Lung (tissue), 11 donors: ENCODE measurements at regions not wholly inside any gene's neighbourhood (a gene's known extent, or its start where the extent isn't known, plus 50 kb on each side); places are given as distances from the start of the nearest gene placed in this dataset.

Source experiments
- ATAC-seq: fragments of 200-7000 bp; cut with Tn5 transposase; one replicate; pipeline ENCODE4 v1.9.1; 2020; ENCODE audit warnings: moderate number of reproducible peaks; ENCODE audit not compliant: insufficient read depth, low FRiP score
- DNase-seq, 3 donors: peaks; one replicate each; pipeline ENCODE4 v3.0.0-alpha.2; 2013 to 2017
- H3K27ac ChIP-seq, 2 donors: one replicate each; pipeline ENCODE4 v1.5.1; 2013; ENCODE audit warnings: mild to moderate bottlenecking in 2 of 2, moderate library complexity in 2 of 2, control low read depth in 1 of 2, inconsistent platforms in 1 of 2, low read depth in 1 of 2, low read length in 1 of 2
- H3K27me3 ChIP-seq, 3 donors: one replicate each; pipeline ENCODE4 v1.5.1; 2013; ENCODE audit warnings: low read length in 2 of 3; ENCODE audit not compliant: control insufficient read depth in 3 of 3, insufficient read depth in 3 of 3
- H3K36me3 ChIP-seq, 4 donors: one replicate each; pipeline ENCODE4 v1.5.1; 2013; ENCODE audit warnings: low read length in 4 of 4, mild to moderate bottlenecking in 1 of 4, moderate library complexity in 1 of 4; ENCODE audit not compliant: control insufficient read depth in 4 of 4, insufficient read depth in 4 of 4
- H3K4me1 ChIP-seq, 5 donors: one replicate each; pipeline ENCODE4 v1.5.1; 2013; ENCODE audit warnings: low read length in 5 of 5, mild to moderate bottlenecking in 2 of 5, moderate library complexity in 1 of 5; ENCODE audit not compliant: control insufficient read depth in 5 of 5, insufficient read depth in 5 of 5
- H3K4me3 ChIP-seq: one replicate; pipeline ENCODE4 v1.5.1; 2013; ENCODE audit warnings: mild to moderate bottlenecking, control low read depth, moderate library complexity
- H3K9ac ChIP-seq, 2 donors: one replicate each; pipeline ENCODE4 v1.5.1; 2013; ENCODE audit warnings: low read length in 2 of 2, control low read depth in 1 of 2; ENCODE audit not compliant: insufficient read depth in 1 of 2
- H3K9me3 ChIP-seq, 4 donors: one replicate each; pipeline ENCODE4 v1.5.1; 2013; ENCODE audit warnings: low read length in 3 of 4, mild to moderate bottlenecking in 1 of 4, moderate library complexity in 1 of 4; ENCODE audit not compliant: control insufficient read depth in 4 of 4, insufficient read depth in 3 of 4
- WGBS, 2 donors: extraction: QIAGEN DNeasy Blood & Tissue Kit; methylation state at CpG; one replicate each; pipeline ENCODE4 v1.1.7; 2013; 5-methylcytosine and 5-hydroxymethylcytosine counted together
- TF ChIP-seq, protein P1 (sequence below): IDR thresholded peaks from 2 replicates; pipeline ENCODE4 v1.5.1; 2012; ENCODE audit warnings: mild to moderate bottlenecking; ENCODE audit errors: control extremely low read depth, extremely low read depth
- donor health status: control.
- donor health status: control.
- donor health status: Bipolar disorder and iron deficiency.
- donor health status: healthy.
- donor health status: DM: yes; HTN: yes; CAD: no.

DNA sequence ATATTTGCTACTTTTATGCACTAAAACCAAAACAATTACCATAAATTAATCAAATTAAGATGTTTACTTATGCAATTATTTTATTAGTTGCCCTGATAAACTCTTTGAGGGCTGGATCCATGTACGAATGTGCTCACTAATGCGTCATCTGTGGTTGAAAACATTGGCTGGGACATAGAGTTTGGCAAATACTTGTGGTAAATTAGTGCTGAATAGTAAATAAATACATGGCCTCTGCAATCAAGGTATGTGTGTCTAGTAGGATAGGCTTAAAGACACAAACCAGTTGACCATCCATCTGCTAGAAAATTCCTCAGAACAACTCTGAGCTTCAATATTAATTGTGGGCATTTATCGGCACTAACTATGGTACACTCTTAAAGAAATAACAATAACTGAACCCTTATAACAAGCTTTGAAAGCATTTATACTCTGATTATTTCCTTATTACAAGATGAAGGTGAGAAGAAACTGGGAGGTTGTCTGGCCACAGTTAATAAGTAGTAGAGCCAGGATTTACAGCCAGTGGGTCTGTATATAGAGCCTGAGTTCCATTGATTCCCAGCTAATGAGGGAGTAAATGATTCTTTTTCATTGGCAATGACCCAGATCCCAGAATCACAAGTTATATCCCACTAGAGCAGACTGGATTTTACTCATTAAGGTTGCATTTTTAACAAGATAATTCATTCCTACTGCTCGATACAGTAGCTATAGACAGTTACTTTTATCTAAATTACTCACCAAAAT is 169.5 kb upstream of the CNTN6 start:
- H3K27me3 ChIP-seq, result no peaks in the 10 kb centered on the region
- 91 to 96% methylated on average over 4 of the region's 4 CpGs for WGBS, 2 donors
- TF ChIP-seq, protein P1, sequence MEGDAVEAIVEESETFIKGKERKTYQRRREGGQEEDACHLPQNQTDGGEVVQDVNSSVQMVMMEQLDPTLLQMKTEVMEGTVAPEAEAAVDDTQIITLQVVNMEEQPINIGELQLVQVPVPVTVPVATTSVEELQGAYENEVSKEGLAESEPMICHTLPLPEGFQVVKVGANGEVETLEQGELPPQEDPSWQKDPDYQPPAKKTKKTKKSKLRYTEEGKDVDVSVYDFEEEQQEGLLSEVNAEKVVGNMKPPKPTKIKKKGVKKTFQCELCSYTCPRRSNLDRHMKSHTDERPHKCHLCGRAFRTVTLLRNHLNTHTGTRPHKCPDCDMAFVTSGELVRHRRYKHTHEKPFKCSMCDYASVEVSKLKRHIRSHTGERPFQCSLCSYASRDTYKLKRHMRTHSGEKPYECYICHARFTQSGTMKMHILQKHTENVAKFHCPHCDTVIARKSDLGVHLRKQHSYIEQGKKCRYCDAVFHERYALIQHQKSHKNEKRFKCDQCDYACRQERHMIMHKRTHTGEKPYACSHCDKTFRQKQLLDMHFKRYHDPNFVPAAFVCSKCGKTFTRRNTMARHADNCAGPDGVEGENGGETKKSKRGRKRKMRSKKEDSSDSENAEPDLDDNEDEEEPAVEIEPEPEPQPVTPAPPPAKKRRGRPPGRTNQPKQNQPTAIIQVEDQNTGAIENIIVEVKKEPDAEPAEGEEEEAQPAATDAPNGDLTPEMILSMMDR, result no peak
- no peak overlapping the region for H3K27ac ChIP-seq
- DNase-seq (no peak), ATAC-seq (no peak)
- no peak overlapping the region for H3K9ac ChIP-seq
- no peaks in the 10 kb centered on the region for H3K36me3 ChIP-seq
- no peaks in the 10 kb centered on the region for H3K9me3 ChIP-seq
- no peak overlapping the region for H3K4me3 ChIP-seq
- no peaks in the 10 kb centered on the region for H3K4me1 ChIP-seq

DNA sequence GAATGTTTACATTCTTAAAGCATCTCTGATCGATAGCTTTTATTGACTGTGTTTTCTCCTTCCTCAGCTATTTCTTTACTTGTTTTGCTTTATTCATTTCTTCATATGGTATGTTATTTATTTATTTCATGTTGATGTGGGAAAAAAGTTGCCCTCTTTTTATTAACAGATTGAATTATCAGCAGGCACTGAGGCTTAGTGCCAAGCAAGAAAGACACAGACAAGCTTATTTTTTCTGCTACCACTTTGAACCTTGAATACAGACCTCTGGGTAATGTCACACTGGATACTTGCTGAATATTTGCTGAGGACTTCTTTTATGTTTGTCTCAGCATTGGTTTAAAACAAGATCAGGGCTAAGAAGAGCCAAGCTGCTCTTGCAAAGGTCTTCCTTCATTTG is 162.0 kb upstream of the CNTN6 start:
- no peak for DNase-seq
- H3K4me3 ChIP-seq, result no peak overlapping the region
- H3K9me3 ChIP-seq, result no peaks in the 10 kb centered on the region
- no peak overlapping the region for H3K27ac ChIP-seq
- no peak for ATAC-seq
- 72 to 86% methylated on average over 1 of the region's 1 CpG for WGBS, 2 donors
- H3K9ac ChIP-seq, result no peak overlapping the region
- no peaks in the 10 kb centered on the region for H3K27me3 ChIP-seq
- TF ChIP-seq, protein P1, result no peak
- peaks cover 0 to 3% (median 0%) of the 10 kb centered on the region in 5 donors for H3K4me1 ChIP-seq
- no peaks in the 10 kb centered on the region for H3K36me3 ChIP-seq

DNA sequence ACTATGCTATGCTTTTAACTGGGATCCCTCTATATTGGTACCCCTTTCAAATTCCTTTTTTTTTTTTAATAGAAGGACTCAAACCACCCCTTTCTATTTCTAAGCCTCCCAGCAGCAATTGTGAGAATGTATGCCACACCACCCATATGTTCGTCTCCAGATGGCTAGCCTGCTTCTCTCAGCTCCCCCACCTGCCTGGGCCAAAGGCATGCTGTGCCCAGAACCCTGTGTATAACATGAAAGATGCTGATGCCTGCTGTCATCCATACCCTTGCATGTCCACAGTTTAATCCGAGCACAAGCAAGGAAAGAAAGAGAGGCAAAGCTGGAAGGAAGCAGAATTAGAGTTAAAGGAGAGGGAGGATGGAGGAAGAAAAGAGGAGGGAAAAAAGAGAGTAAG is 159.5 kb upstream of the CNTN6 start:
- no peaks in the 10 kb centered on the region for H3K27me3 ChIP-seq
- no peak overlapping the region for H3K9ac ChIP-seq
- peaks cover 0 to 3% (median 0%) of the 10 kb centered on the region in 4 donors for H3K9me3 ChIP-seq
- H3K4me1 ChIP-seq, result peaks cover 0 to 3% (median 0%) of the 10 kb centered on the region in 5 donors
- 76 to 79% methylated on average over 2 of the region's 2 CpGs for WGBS, 2 donors
- TF ChIP-seq, protein P1, result no peak
- ATAC-seq (no peak), DNase-seq (no peak)
- H3K36me3 ChIP-seq, result no peaks in the 10 kb centered on the region
- H3K4me3 ChIP-seq, result no peak overlapping the region
- no peak overlapping the region for H3K27ac ChIP-seq

DNA sequence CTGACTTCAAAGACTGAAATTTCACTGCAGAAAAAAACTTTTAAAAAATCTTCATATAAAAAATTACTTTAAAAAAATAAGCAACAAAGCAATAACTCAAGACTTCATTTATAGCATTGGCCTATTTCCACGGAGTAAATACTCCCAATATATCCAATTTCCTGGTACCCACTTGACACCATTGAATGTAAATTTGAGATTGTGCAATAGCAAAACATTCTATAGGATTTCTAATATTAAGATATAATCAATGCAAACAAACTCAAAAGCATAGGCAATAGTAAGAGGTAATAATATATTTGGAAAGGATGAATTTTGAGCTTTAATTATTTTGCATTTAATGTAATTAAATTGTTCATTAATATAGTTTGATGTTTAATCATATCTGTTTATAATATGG is 148.0 kb upstream of the CNTN6 start:
- no peaks in the 10 kb centered on the region for H3K4me1 ChIP-seq
- TF ChIP-seq, protein P1, result no peak
- H3K27ac ChIP-seq, result no peak overlapping the region
- no peaks in the 10 kb centered on the region for H3K27me3 ChIP-seq
- peaks cover 0 to 3% (median 0%) of the 10 kb centered on the region in 4 donors for H3K9me3 ChIP-seq
- no peaks in the 10 kb centered on the region for H3K36me3 ChIP-seq
- DNase-seq (no peak), ATAC-seq (no peak)
- no peak overlapping the region for H3K9ac ChIP-seq
- no peak overlapping the region for H3K4me3 ChIP-seq
- 66 to 69% methylated on average over 1 of the region's 1 CpG for WGBS, 2 donors
